ENCODE measurements at regions not wholly inside any gene's neighbourhood (a gene's known extent, or its start where the extent isn't known, plus 50 kb on each side); places are given as distances from the start of the nearest gene placed in this dataset.
"Not testable (repeated sequence)": the region's sequence is repeated elsewhere in the genome, so short reads cannot be mapped to it uniquely, and the experiment has no call there.

- H3K9me3 ChIP-seq (ENCODE audit: control insufficient read depth, insufficient read depth, low read length); H3K4me3 ChIP-seq (ENCODE audit: low read depth, low read length); H3K36me3 ChIP-seq (ENCODE audit: control insufficient read depth, insufficient read depth, low read length); H3K4me1 ChIP-seq (ENCODE audit: control insufficient read depth, insufficient read depth, low read length); H3K9ac ChIP-seq (ENCODE audit: low read depth, low read length); H3K27me3 ChIP-seq (ENCODE audit: control insufficient read depth, insufficient read depth, low read length): not testable (repeated sequence)
Measured at GRCh38 chr2:111297128-111297527, 176.4 kb downstream of the BCL2L11 start.

DNA sequence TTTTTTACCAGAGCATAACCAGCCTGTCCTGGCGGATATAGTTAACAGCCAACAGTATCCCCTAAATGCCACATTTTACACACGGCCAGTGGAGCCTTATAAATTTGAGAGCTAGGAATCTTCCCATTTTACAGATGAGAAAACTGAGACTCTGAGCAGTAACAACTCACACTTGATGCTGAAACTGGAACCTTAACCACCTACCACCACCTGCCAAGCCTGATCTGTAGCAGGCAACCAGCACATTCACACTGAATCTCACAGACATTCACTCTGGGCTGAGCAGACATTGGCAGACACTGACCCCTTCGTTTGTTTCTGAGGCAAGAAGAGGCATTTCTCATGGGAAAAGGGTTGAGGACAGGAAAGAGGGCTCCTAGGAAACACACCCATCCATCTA lies 178.2 kb downstream of the BCL2L11 start:
- H3K4me1 ChIP-seq (ENCODE audit: control insufficient read depth, insufficient read depth, low read length); H3K4me3 ChIP-seq (ENCODE audit: low read depth, low read length); H3K9me3 ChIP-seq (ENCODE audit: control insufficient read depth, insufficient read depth, low read length); H3K27me3 ChIP-seq (ENCODE audit: control insufficient read depth, insufficient read depth, low read length); H3K36me3 ChIP-seq (ENCODE audit: control insufficient read depth, insufficient read depth, low read length); H3K9ac ChIP-seq (ENCODE audit: low read depth, low read length): not testable (repeated sequence)

DNA sequence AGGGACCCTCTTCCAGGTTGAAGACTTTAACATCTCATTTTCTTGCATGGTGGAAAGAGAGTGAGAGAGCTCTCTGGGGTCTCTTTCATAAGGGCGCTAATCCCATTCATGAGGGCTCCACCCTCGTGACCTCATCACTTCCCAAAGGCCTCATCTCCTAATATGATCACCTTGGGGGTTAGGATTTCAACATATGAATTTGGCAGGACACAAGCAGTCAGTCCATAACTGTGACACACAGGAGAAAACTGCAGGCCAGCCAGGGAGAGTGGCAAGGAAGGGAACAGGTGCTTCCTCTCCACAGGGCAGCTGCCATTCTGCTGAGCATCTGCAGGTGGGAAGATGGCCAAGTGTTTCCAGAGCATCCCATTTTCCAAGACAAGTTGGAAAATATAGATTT lies 178.9 kb downstream of the BCL2L11 start:
- H3K36me3 ChIP-seq (ENCODE audit: control insufficient read depth, insufficient read depth, low read length); H3K4me3 ChIP-seq (ENCODE audit: low read depth, low read length); H3K9ac ChIP-seq (ENCODE audit: low read depth, low read length); H3K4me1 ChIP-seq (ENCODE audit: control insufficient read depth, insufficient read depth, low read length); H3K9me3 ChIP-seq (ENCODE audit: control insufficient read depth, insufficient read depth, low read length); H3K27me3 ChIP-seq (ENCODE audit: control insufficient read depth, insufficient read depth, low read length): not testable (repeated sequence)

DNA sequence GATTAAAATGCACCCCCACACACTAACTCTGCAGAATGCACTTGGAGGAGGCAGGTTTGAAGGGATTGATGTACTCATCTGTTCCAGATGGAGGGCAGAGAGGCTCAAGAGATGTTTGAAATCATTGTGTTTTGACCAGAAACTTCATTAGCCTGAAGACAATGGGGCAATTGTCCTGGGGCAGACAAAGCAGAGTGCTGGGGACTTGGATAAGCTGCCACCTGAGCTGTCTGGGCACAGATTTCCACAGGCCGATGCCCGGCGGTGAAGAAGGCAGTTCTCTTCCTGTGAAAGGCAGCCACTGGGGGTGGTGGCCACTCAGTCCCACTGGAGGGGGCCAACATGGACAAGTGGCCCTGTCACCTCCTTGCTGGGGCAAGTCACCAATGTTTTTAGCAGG lies 181.0 kb downstream of the BCL2L11 start:
- H3K4me3 ChIP-seq (ENCODE audit: low read depth, low read length); H3K27me3 ChIP-seq (ENCODE audit: control insufficient read depth, insufficient read depth, low read length); H3K36me3 ChIP-seq (ENCODE audit: control insufficient read depth, insufficient read depth, low read length); H3K9ac ChIP-seq (ENCODE audit: low read depth, low read length); H3K4me1 ChIP-seq (ENCODE audit: control insufficient read depth, insufficient read depth, low read length); H3K9me3 ChIP-seq (ENCODE audit: control insufficient read depth, insufficient read depth, low read length): not testable (repeated sequence)

- H3K9ac ChIP-seq (ENCODE audit: low read depth, low read length); H3K36me3 ChIP-seq (ENCODE audit: control insufficient read depth, insufficient read depth, low read length); H3K4me1 ChIP-seq (ENCODE audit: control insufficient read depth, insufficient read depth, low read length); H3K27me3 ChIP-seq (ENCODE audit: control insufficient read depth, insufficient read depth, low read length); H3K9me3 ChIP-seq (ENCODE audit: control insufficient read depth, insufficient read depth, low read length); H3K4me3 ChIP-seq (ENCODE audit: low read depth, low read length): not testable (repeated sequence)
Measured at GRCh38 chr2:111302397-111303218, 181.9 kb downstream of the BCL2L11 start.

GRCh38 chr2:111307302-111307701 lies 186.6 kb downstream of the BCL2L11 start:
- H3K9ac ChIP-seq (ENCODE audit: low read depth, low read length); H3K4me3 ChIP-seq (ENCODE audit: low read depth, low read length); H3K9me3 ChIP-seq (ENCODE audit: control insufficient read depth, insufficient read depth, low read length); H3K27me3 ChIP-seq (ENCODE audit: control insufficient read depth, insufficient read depth, low read length); H3K4me1 ChIP-seq (ENCODE audit: control insufficient read depth, insufficient read depth, low read length); H3K36me3 ChIP-seq (ENCODE audit: control insufficient read depth, insufficient read depth, low read length): not testable (repeated sequence)

GRCh38 chr2:111309231-111310075 lies 188.7 kb downstream of the BCL2L11 start:
- not testable (repeated sequence) for H3K27me3 ChIP-seq (ENCODE audit: control insufficient read depth, insufficient read depth, low read length); H3K4me1 ChIP-seq (ENCODE audit: control insufficient read depth, insufficient read depth, low read length); H3K36me3 ChIP-seq (ENCODE audit: control insufficient read depth, insufficient read depth, low read length); H3K9me3 ChIP-seq (ENCODE audit: control insufficient read depth, insufficient read depth, low read length); H3K4me3 ChIP-seq (ENCODE audit: low read depth, low read length); H3K9ac ChIP-seq (ENCODE audit: low read depth, low read length)

DNA sequence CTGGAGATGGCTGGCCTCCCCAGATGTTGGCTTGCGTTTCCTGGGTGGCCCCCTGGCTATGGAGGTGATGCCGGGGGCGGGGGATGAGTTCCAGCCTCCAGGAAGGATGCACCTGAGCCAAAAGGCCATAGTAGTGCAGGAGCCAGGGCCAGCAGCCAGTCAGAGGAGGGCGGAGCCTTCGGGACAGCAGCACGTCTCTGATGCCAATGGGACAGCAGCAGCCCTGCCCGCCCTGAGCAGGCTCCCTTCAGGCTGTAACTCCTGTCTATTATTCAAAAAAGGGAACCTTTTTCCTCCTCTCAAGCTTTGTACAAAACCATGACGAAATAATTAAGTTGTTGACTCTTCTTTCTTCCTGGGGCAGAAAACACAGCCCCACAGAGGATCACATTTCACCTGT lies 189.7 kb downstream of the BCL2L11 start:
- H3K36me3 ChIP-seq (ENCODE audit: control insufficient read depth, insufficient read depth, low read length); H3K4me3 ChIP-seq (ENCODE audit: low read depth, low read length); H3K9ac ChIP-seq (ENCODE audit: low read depth, low read length); H3K27me3 ChIP-seq (ENCODE audit: control insufficient read depth, insufficient read depth, low read length); H3K4me1 ChIP-seq (ENCODE audit: control insufficient read depth, insufficient read depth, low read length); H3K9me3 ChIP-seq (ENCODE audit: control insufficient read depth, insufficient read depth, low read length): not testable (repeated sequence)

DNA sequence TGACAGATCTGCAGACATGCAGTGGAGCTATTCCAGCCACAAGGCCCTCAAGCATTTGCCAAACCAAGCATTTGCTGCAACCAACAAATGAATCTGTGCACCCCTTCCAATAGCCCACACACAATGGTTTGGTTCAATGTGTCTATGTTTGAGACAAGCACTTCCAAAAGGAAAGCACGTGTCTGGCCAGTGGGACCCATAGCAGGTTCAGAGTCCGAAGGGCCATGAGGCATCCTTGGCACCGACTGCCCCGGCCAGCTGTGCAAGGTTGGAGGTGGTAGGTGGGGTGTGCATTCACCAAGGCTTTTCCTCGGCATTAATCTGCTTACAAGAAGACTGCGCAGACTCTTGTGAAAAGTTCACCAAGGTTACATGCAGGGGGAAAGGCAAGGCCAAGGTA lies 190.9 kb downstream of the BCL2L11 start:
- H3K9me3 ChIP-seq (ENCODE audit: control insufficient read depth, insufficient read depth, low read length); H3K4me1 ChIP-seq (ENCODE audit: control insufficient read depth, insufficient read depth, low read length); H3K27me3 ChIP-seq (ENCODE audit: control insufficient read depth, insufficient read depth, low read length); H3K9ac ChIP-seq (ENCODE audit: low read depth, low read length); H3K4me3 ChIP-seq (ENCODE audit: low read depth, low read length); H3K36me3 ChIP-seq (ENCODE audit: control insufficient read depth, insufficient read depth, low read length): not testable (repeated sequence)

GRCh38 chr2:111312897-111313607 lies 192.3 kb downstream of the BCL2L11 start:
- H3K4me1 ChIP-seq (ENCODE audit: control insufficient read depth, insufficient read depth, low read length); H3K9me3 ChIP-seq (ENCODE audit: control insufficient read depth, insufficient read depth, low read length); H3K9ac ChIP-seq (ENCODE audit: low read depth, low read length); H3K36me3 ChIP-seq (ENCODE audit: control insufficient read depth, insufficient read depth, low read length); H3K4me3 ChIP-seq (ENCODE audit: low read depth, low read length); H3K27me3 ChIP-seq (ENCODE audit: control insufficient read depth, insufficient read depth, low read length): not testable (repeated sequence)

DNA sequence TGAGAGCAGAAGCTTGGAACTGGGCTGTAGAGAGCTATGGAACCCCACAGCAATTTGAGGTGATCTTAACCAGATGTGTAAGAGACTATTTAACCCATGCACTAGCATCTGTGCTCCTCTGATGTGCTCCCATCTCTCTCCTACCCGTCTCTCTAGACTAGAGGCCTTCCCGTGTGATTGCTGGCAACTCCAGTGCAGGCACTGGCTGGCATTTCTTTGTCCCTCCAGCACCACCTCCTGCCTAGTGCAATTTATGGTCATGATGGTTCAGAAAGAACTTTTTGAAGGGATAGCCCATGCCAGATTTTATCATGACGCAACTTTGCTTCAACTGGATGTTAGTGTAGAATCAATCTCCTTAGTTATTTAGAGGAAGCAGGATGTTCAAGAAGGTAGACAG lies 193.0 kb downstream of the BCL2L11 start:
- H3K4me1 ChIP-seq (ENCODE audit: control insufficient read depth, insufficient read depth, low read length); H3K9me3 ChIP-seq (ENCODE audit: control insufficient read depth, insufficient read depth, low read length); H3K9ac ChIP-seq (ENCODE audit: low read depth, low read length); H3K27me3 ChIP-seq (ENCODE audit: control insufficient read depth, insufficient read depth, low read length); H3K4me3 ChIP-seq (ENCODE audit: low read depth, low read length); H3K36me3 ChIP-seq (ENCODE audit: control insufficient read depth, insufficient read depth, low read length): not testable (repeated sequence)
